NCI-H1105 (cell line): ENCODE measurements at regions not wholly inside any gene's neighbourhood (a gene's known extent, or its start where the extent isn't known, plus 50 kb on each side); places are given as distances from the start of the nearest gene placed in this dataset.

Experiments
- DNase-seq: peaks from one replicate; lab custom pipeline; 2025; lab: John Stamatoyannopoulos, UW

GRCh38 chr11:86193297-86194095 lies 51.1 kb upstream of the EED start:
- peak; percentile 85 for DNase-seq

- DNase-seq: peak; percentile 94
These were observed 51.9 kb upstream of the EED start for GRCh38 chr11:86192519-86193257.

- DNase-seq: no peak
These were observed 52.7 kb upstream of the EED start for GRCh38 chr11:86191874-86192273.

- no peak for DNase-seq
These were observed 57.5 kb upstream of the EED start for GRCh38 chr11:86187027-86187426.

- DNase-seq: no peak
These were observed 58.2 kb upstream of the EED start for GRCh38 chr11:86186386-86186785.

GRCh38 chr11:86185381-86185750 lies 59.2 kb upstream of the EED start:
- no peak for DNase-seq

GRCh38 chr11:86184728-86185380 lies 59.7 kb upstream of the EED start:
- DNase-seq: no peak

- DNase-seq: no peak
These were observed 60.9 kb upstream of the EED start for GRCh38 chr11:86183694-86184093.

GRCh38 chr11:86182976-86183584 lies 61.5 kb upstream of the EED start:
- no peak for DNase-seq

- DNase-seq: no peak
These were observed 63.2 kb upstream of the EED start for GRCh38 chr11:86181379-86181778.

- DNase-seq: no peak
These were observed 63.7 kb upstream of the EED start for GRCh38 chr11:86180851-86181250.

GRCh38 chr11:86180423-86180822 lies 64.1 kb upstream of the EED start:
- DNase-seq: no peak

GRCh38 chr11:86179646-86180064 lies 64.9 kb upstream of the EED start:
- DNase-seq: no peak

GRCh38 chr11:86177302-86177701 lies 67.3 kb upstream of the EED start:
- no peak for DNase-seq

GRCh38 chr11:86176165-86176884 lies 68.2 kb upstream of the EED start:
- no peak for DNase-seq

GRCh38 chr11:86175626-86176025 lies 68.9 kb upstream of the EED start:
- DNase-seq: no peak

- no peak for DNase-seq
These were observed 69.4 kb upstream of the EED start for GRCh38 chr11:86175191-86175590.

- no peak for DNase-seq
These were observed 70.2 kb upstream of the EED start for GRCh38 chr11:86174101-86175046.

GRCh38 chr11:86172894-86173293 lies 71.7 kb upstream of the EED start:
- no peak for DNase-seq

GRCh38 chr11:86171627-86172026 lies 72.9 kb upstream of the EED start:
- DNase-seq: no peak
